Thymus (tissue), 11 donors: ENCODE measurements at regions not wholly inside any gene's neighbourhood (a gene's known extent, or its start where the extent isn't known, plus 50 kb on each side); places are given as distances from the start of the nearest gene placed in this dataset.

Source experiments
- DNase-seq, 9 donors: peaks; one replicate each; pipeline ENCODE4 v3.0.0-alpha.2; 2013; ENCODE audit warnings: low spot score in 9 of 9, low read depth in 6 of 9, missing footprints in 1 of 9
- H3K27ac ChIP-seq, 2 donors: one replicate each; pipeline ENCODE4 v1.5.1; 2013; ENCODE audit warnings: control low read depth in 1 of 2, low read depth in 1 of 2, low read length in 1 of 2, mild to moderate bottlenecking in 1 of 2, moderate library complexity in 1 of 2
- H3K27me3 ChIP-seq, 2 donors: one replicate each; pipeline ENCODE4 v1.5.1; 2013; ENCODE audit warnings: low read length in 1 of 2; ENCODE audit not compliant: control insufficient read depth in 2 of 2, insufficient read depth in 1 of 2
- H3K36me3 ChIP-seq, 2 donors: one replicate each; pipeline ENCODE4 v1.5.1; 2013; ENCODE audit warnings: low read length in 1 of 2, mild to moderate bottlenecking in 1 of 2, moderate library complexity in 1 of 2; ENCODE audit not compliant: control insufficient read depth in 2 of 2, insufficient read depth in 2 of 2
- H3K4me1 ChIP-seq, 2 donors: one replicate each; pipeline ENCODE4 v1.5.1; 2013; ENCODE audit warnings: low read length in 2 of 2; ENCODE audit not compliant: control insufficient read depth in 2 of 2, insufficient read depth in 2 of 2
- H3K4me3 ChIP-seq, 2 donors: one replicate each; pipeline ENCODE4 v1.5.1; 2013; ENCODE audit warnings: low read length in 2 of 2, control low read depth in 1 of 2, mild to moderate bottlenecking in 1 of 2
- H3K9me3 ChIP-seq, 2 donors: one replicate each; pipeline ENCODE4 v1.5.1; 2013; ENCODE audit warnings: low read length in 1 of 2, mild to moderate bottlenecking in 1 of 2; ENCODE audit not compliant: control insufficient read depth in 2 of 2, insufficient read depth in 1 of 2
- WGBS: extraction: QIAGEN DNeasy Blood & Tissue Kit; methylation state at CpG from one replicate; pipeline ENCODE4 v1.1.7; 2013; 5-methylcytosine and 5-hydroxymethylcytosine counted together
- donor health status: healthy.

DNA sequence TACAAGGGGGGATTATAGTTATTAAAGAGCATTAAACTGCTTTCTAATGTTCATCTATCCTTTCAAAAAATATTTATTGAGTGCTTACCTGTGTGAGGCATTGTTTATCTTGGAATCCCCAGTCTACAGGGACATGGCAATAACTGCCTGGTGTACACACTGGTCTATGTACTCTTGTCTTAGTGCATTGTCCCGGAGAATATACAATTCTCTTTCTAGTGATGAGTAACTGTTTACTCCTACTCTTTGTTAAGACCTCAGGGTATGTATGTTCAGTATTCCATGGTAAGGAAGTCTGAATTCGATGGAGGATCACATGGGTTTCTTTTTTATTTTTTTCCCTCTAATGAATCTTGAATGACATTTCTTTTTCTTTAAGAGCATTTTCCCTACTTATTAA, 772.4 kb upstream of the NR2F2 start:
- Histone ChIP-seq H3K9me3 (no peaks in the 10 kb centered on the region), H3K27me3 (no peaks in the 10 kb centered on the region), H3K4me1 (no peaks in the 10 kb centered on the region), H3K27ac (no peak overlapping the region), H3K36me3 (no peaks in the 10 kb centered on the region), H3K4me3 (no peak overlapping the region)
- 94% methylated on average over 2 of the region's 2 CpGs for WGBS
- DNase-seq, result no peak

DNA sequence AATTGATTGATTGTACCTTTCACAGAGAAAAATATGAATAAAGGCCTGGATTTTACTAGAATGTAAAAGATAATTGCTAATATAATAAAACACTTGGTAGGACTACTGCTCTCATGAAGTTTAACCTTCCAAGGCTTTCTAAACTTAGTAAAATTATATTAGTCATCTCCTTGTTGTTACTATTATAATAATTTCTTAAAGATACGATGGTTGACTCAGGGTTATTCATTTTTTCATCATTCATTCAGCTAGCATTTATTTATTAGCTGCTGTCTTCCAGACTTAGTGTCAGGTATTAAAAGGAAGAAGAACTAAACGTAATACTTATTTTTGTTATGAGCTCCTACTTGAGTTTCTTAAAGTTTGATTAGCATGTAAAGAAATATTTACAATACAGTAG, 771.6 kb upstream of the NR2F2 start:
- 92% methylated on average over 2 of the region's 2 CpGs for whole genome bisulfite sequencing
- H3K9me3 ChIP-seq, result no peaks in the 10 kb centered on the region
- no peak overlapping the region for H3K27ac ChIP-seq
- no peaks in the 10 kb centered on the region for H3K27me3 ChIP-seq
- no peaks in the 10 kb centered on the region for H3K4me1 ChIP-seq
- DNase-seq, result no peak
- H3K36me3 ChIP-seq, result no peaks in the 10 kb centered on the region
- no peak overlapping the region for H3K4me3 ChIP-seq

DNA sequence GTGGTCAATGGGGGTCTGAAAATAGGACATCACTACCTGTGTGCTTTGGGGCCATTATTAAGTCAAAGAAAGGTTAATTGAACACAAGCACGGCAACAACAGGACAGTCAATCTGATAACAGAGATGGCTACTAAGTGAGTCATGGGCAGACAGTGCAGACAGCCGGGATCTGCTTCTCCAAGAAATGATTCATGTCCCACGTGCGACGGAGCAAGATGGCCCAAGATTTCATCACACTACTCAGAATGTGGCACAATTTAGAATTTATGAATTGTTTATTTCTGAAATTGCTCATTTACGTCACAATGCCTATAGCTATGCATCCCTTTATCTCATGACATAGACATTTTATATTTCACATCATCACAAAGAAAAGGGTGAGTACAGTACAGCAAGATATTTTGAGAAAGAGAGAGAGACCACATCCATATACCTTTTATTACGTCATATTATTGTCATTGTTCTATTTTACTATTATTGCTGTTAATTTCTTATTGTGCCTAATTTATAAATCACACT, 770.6 kb upstream of the NR2F2 start:
- Histone ChIP-seq H3K27ac (no peak overlapping the region), H3K9me3 (no peaks in the 10 kb centered on the region), H3K4me1 (no peaks in the 10 kb centered on the region), H3K4me3 (no peak overlapping the region), H3K36me3 (no peaks in the 10 kb centered on the region), H3K27me3 (no peaks in the 10 kb centered on the region)
- DNase-seq, result no peak
- 92% methylated on average over 7 of the region's 7 CpGs for WGBS

DNA sequence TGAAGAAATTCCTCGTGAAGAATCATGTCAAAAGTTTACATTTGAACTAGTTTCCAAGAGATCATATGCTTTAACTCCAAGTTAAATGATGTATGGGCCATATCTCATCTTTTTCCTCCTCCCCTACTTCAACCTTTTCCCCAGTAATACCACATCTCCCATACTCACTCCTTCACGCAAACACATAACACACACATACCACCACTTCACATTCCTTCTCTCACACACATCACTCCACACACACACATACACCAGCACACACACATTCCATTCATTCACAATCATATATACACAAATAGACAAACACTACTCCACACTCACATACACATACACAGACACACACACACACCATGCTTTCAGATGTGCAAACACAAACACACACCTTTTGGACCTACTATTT, 769.0 kb upstream of the NR2F2 start:
- no peaks in the 10 kb centered on the region for H3K36me3 ChIP-seq
- no peaks in the 10 kb centered on the region for H3K9me3 ChIP-seq
- WGBS, result 68% methylated on average over 2 of the region's 2 CpGs
- no peak for DNase-seq
- H3K4me3 ChIP-seq, result no peak overlapping the region
- no peaks in the 10 kb centered on the region for H3K27me3 ChIP-seq
- H3K27ac ChIP-seq, result no peak overlapping the region
- H3K4me1 ChIP-seq, result no peaks in the 10 kb centered on the region

DNA sequence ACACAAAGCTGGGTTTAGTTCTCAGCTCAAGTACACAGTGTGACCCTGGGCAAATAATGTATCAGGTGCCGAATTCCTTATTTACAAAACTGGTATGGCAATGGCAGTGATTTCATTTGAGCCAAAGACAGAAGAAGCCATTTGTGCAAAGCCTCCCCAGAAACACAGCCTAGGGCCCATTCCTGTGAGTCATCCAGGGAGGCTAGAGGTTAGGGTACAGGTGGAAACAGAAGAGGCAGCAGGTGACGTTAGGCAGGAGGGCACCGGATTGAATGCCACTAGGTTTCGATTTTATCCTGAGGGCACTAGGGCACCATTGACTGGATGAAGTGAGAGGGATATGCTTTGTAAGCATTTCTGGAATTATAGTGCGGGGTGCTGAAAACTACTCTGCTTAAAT, 766.9 kb upstream of the NR2F2 start:
- 93% methylated on average over 5 of the region's 5 CpGs for WGBS
- H3K27ac ChIP-seq, result no peak overlapping the region
- H3K4me1 ChIP-seq, result no peaks in the 10 kb centered on the region
- H3K27me3 ChIP-seq, result no peaks in the 10 kb centered on the region
- DNase-seq, result no peak
- no peaks in the 10 kb centered on the region for H3K36me3 ChIP-seq
- H3K4me3 ChIP-seq, result no peak overlapping the region
- H3K9me3 ChIP-seq, result no peaks in the 10 kb centered on the region

DNA sequence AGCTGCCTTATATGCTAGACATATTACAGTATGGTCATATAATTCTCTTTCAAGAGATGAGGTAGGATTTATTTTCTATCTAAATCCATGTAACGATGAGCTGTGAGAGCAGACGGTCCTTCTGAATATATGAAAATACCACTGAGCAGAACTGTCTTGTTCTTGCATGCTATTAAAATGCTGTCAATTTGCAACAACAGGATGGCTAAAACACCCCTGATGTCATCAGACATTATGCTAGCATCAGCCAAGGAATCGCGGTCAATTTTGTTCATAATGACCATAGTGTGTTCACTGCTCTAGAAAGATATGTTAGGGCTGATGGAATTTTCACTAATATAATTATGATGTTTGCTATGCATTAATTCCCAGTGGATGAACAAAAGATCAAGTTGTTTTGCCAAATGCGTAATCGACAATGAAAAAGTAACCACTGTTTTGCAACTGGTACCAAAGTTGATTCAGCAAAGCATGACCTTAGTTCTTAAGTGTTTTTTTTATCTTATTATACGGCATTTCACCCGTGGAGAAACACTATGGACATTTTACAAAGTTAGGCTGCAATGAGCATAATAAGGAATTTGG, 765.4 kb upstream of the NR2F2 start:
- Histone ChIP-seq H3K27ac (no peak overlapping the region), H3K4me3 (no peak overlapping the region), H3K36me3 (no peaks in the 10 kb centered on the region), H3K27me3 (no peaks in the 10 kb centered on the region), H3K9me3 (no peaks in the 10 kb centered on the region), H3K4me1 (no peaks in the 10 kb centered on the region)
- no peak for DNase-seq
- WGBS, result 96% methylated on average over 8 of the region's 8 CpGs

DNA sequence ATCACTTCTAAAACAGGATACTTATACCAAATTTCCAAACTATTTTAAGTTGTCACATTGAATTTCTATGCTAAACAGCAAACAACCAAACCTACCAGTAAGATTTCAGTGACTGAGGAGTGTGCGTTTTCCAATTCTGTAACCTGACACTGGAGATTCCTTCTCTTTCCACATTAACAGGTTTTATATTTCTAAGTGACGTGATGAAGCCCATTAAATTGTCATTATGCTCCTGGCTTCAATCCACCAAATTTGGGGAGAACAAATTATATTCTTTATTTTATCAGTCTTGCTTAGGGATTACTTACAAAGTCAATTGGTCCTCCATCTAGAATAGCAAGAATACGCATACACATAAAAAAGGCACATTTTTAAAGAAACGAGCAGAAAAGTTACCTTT, 764.8 kb upstream of the NR2F2 start:
- no peak overlapping the region for H3K27ac ChIP-seq
- 85% methylated on average over 4 of the region's 4 CpGs for WGBS
- no peaks in the 10 kb centered on the region for H3K36me3 ChIP-seq
- H3K27me3 ChIP-seq, result no peaks in the 10 kb centered on the region
- no peaks in the 10 kb centered on the region for H3K4me1 ChIP-seq
- no peak for DNase-seq
- H3K9me3 ChIP-seq, result no peaks in the 10 kb centered on the region
- no peak overlapping the region for H3K4me3 ChIP-seq

DNA sequence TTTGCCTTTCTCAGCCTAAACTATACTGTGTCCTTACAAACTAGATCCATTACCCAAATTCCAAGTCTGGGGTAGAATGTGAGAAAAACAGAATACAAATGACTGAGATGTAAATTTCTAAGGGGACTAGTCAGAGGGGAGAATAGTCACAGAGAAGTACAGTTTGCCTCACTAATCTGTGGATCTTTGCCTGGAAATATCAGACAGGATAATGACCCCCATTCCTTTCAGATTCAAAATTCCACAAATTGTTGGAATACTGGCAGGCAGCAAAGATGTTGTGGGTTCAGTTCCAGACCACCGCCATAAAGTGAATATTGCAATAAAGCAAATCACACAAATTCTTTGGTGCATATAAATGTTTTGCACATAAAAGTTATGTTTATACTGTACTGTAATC, 762.8 kb upstream of the NR2F2 start:
- Histone ChIP-seq H3K4me3 (no peak overlapping the region), H3K27ac (no peak overlapping the region), H3K36me3 (no peaks in the 10 kb centered on the region), H3K9me3 (no peaks in the 10 kb centered on the region), H3K4me1 (no peaks in the 10 kb centered on the region), H3K27me3 (no peaks in the 10 kb centered on the region)
- WGBS, result 97% methylated on average over 1 of the region's 1 CpG
- no peak for DNase-seq

DNA sequence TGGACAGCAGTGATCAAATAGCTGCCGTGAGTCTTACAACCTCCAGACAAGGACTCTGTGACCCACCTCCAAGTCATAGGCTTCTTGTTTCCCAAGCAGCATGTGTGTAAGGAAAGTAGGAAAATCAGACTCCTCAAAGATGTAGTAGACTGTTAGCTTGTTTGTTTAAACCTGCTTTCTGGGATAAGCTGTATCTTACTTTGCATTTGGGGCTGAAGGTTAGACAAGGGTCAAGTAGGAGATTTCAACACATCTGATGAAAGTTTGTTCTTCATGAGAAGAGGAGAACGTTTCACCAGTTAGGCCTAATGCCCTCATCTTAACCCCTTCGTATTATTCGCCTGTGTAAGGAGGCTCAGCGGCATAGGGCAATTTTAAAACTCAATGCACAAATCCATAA, 756.4 kb upstream of the NR2F2 start:
- Histone ChIP-seq H3K27ac (no peak overlapping the region), H3K36me3 (no peaks in the 10 kb centered on the region), H3K4me3 (no peak overlapping the region), H3K27me3 (no peaks in the 10 kb centered on the region), H3K9me3 (no peaks in the 10 kb centered on the region), H3K4me1 (no peaks in the 10 kb centered on the region)
- WGBS, result 92% methylated on average over 5 of the region's 5 CpGs
- no peak for DNase-seq

DNA sequence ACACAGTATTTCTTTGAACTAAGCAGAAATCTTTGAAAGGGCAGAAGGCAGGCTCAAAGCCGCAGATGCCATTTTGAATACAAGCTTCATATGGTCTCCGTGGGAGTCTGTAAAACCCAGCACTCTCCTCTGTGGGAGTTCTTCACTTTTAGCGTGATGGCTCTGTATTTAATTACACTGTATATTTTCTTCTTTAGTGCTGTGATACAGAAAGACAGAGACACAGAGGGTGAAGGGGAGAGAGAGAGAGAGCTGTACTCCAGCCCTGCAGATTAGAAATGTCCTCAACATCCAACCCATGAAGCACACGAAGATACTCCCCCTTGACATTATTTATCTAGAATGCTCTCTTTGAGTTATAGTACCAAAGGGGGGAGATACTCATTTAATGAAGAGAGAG, 752.6 kb upstream of the NR2F2 start:
- no peaks in the 10 kb centered on the region for H3K36me3 ChIP-seq
- 81% methylated on average over 4 of the region's 4 CpGs for WGBS
- H3K4me3 ChIP-seq, result no peak overlapping the region
- DNase-seq, result no peak
- no peak overlapping the region for H3K27ac ChIP-seq
- no peaks in the 10 kb centered on the region for H3K4me1 ChIP-seq
- H3K9me3 ChIP-seq, result no peaks in the 10 kb centered on the region
- H3K27me3 ChIP-seq, result no peaks in the 10 kb centered on the region
